ENCODE measurements at regions not wholly inside any gene's neighbourhood (a gene's known extent, or its start where the extent isn't known, plus 50 kb on each side); places are given as distances from the start of the nearest gene placed in this dataset.
"Not testable (repeated sequence)": the region's sequence is repeated elsewhere in the genome, so short reads cannot be mapped to it uniquely, and the experiment has no call there.

- DNase-seq: no peak
Observed at GRCh38 chr9:129430940-129431643, 189.8 kb downstream of the C9orf50 start.

- no peak for DNase-seq
Observed at GRCh38 chr9:129428864-129429577, 191.9 kb downstream of the C9orf50 start.

- no peak for DNase-seq
Observed at GRCh38 chr9:129427149-129427548, 193.8 kb downstream of the C9orf50 start.

GRCh38 chr9:129423755-129424154, 197.1 kb downstream of the C9orf50 start:
- not testable (repeated sequence) for DNase-seq

GRCh38 chr9:129423216-129423615, 197.7 kb downstream of the C9orf50 start:
- DNase-seq: no peak

- DNase-seq: no peak
Observed at GRCh38 chr9:129422843-129423192, 198.1 kb downstream of the C9orf50 start.

- DNase-seq: no peak
Observed at GRCh38 chr9:129422032-129422842, 198.7 kb downstream of the C9orf50 start.

GRCh38 chr9:129421371-129421770, 199.5 kb downstream of the C9orf50 start:
- DNase-seq: no peak

- no peak for DNase-seq
Observed at GRCh38 chr9:129420721-129421120, 200.2 kb downstream of the C9orf50 start.

GRCh38 chr9:129419382-129419899, 201.5 kb downstream of the C9orf50 start:
- DNase-seq: no peak

- DNase-seq: no peak
Observed at GRCh38 chr9:129418451-129418850, 202.4 kb downstream of the C9orf50 start.

GRCh38 chr9:129416821-129417539, 203.9 kb downstream of the C9orf50 start:
- DNase-seq: no peak

GRCh38 chr9:129415942-129416651, 204.8 kb downstream of the C9orf50 start:
- DNase-seq: no peak

GRCh38 chr9:129414993-129415941, 205.6 kb downstream of the C9orf50 start:
- DNase-seq: no peak

GRCh38 chr9:129414377-129414992, 206.4 kb downstream of the C9orf50 start:
- no peak for DNase-seq

GRCh38 chr9:129413537-129414376, 207.1 kb downstream of the C9orf50 start:
- DNase-seq: peak; percentile 97

GRCh38 chr9:129412814-129413536, 207.9 kb downstream of the C9orf50 start:
- DNase-seq: peak; percentile 52

GRCh38 chr9:129412176-129412813, 208.6 kb downstream of the C9orf50 start:
- not testable (repeated sequence) for DNase-seq

Measured in GDM1 (cell line).